OCI-LY1 (cell line): ENCODE measurements at regions not wholly inside any gene's neighbourhood (a gene's known extent, or its start where the extent isn't known, plus 50 kb on each side); places are given as distances from the start of the nearest gene placed in this dataset.

ENCODE experiments used
- H2AFZ ChIP-seq: fragments of 200-600 bp; sonication (generic), shearing (Covaris generic); 2 replicates; pipeline ENCODE4 v1.6.0; 2014; ENCODE audit warnings: antibody characterized with exemption, mild to moderate bottlenecking, low read length
- H3F3A ChIP-seq: fragments of 200-600 bp; sonication (generic), shearing (Covaris generic); 2 replicates; pipeline ENCODE4 v1.6.0; 2014; ENCODE audit warnings: mild to moderate bottlenecking, antibody characterized with exemption, low read length, moderate library complexity; ENCODE audit not compliant: insufficient read depth
- H3K27ac ChIP-seq: fragments of 200-600 bp; sonication (generic); 2 replicates; pipeline ENCODE4 v1.5.1; 2014; ENCODE audit warnings: low read length, mixed run types, mild to moderate bottlenecking, low read depth; ENCODE audit not compliant: poor library complexity, severe bottlenecking
- H3K27me3 ChIP-seq: fragments of 200-600 bp; sonication (generic); 2 replicates; pipeline ENCODE4 v1.6.0; 2014; ENCODE audit warnings: antibody characterized with exemption, mild to moderate bottlenecking, low read length, moderate library complexity; ENCODE audit not compliant: insufficient read depth
- H3K36me3 ChIP-seq: fragments of 200-600 bp; sonication (generic); 2 replicates; pipeline ENCODE4 v1.6.1; 2014; ENCODE audit warnings: mild to moderate bottlenecking, antibody characterized with exemption, low read length, moderate library complexity, mixed read lengths; ENCODE audit not compliant: insufficient read depth
- H3K4me1 ChIP-seq: fragments of 200-600 bp; sonication (generic); 2 replicates; pipeline ENCODE4 v1.5.1; 2014; ENCODE audit warnings: mild to moderate bottlenecking, low read length, moderate library complexity; ENCODE audit not compliant: insufficient read depth, severe bottlenecking
- H3K4me2 ChIP-seq: fragments of 200-600 bp; sonication (generic), shearing (Covaris generic); 2 replicates; pipeline ENCODE4 v1.6.1; 2014; ENCODE audit warnings: low read length
- H3K4me3 ChIP-seq: fragments of 200-600 bp; sonication (generic); 2 replicates; pipeline ENCODE4 v1.5.1; 2014; ENCODE audit warnings: low read length, low read depth, mild to moderate bottlenecking, mixed read lengths; ENCODE audit not compliant: poor library complexity, severe bottlenecking
- H3K79me2 ChIP-seq: fragments of 200-600 bp; shearing (Covaris generic); 2 replicates; pipeline ENCODE4 v1.6.1; 2016; ENCODE audit warnings: mixed run types, low read length, mixed read lengths; ENCODE audit not compliant: insufficient read depth
- H3K9ac ChIP-seq: fragments of 200-600 bp; sonication (generic), shearing (Covaris generic); 2 replicates; pipeline ENCODE4 v1.6.1; 2014; ENCODE audit warnings: mild to moderate bottlenecking, low read length, mixed read lengths
- H3K9me2 ChIP-seq: fragments of 200-600 bp; sonication (generic), shearing (Covaris generic); 2 replicates; pipeline ENCODE4 v1.6.1; 2014; ENCODE audit warnings: low read depth, mild to moderate bottlenecking, low read length, mixed read lengths
- H3K9me3 ChIP-seq: fragments of 200-600 bp; shearing (Covaris generic); 2 replicates; pipeline ENCODE4 v1.6.1; 2014; ENCODE audit warnings: low read length, mixed read lengths
- H4K20me1 ChIP-seq: fragments of 200-600 bp; sonication (generic), shearing (Covaris generic); 2 replicates; pipeline ENCODE4 v1.6.0; 2016; ENCODE audit warnings: mild to moderate bottlenecking, low read length; ENCODE audit not compliant: insufficient read depth
- CTCF ChIP-seq: fragments of 200-600 bp; sonication (generic), shearing (Covaris generic); IDR thresholded peaks from 2 replicates; pipeline ENCODE4 v1.5.1; 2017; ENCODE audit warnings: mild to moderate bottlenecking, antibody characterized with exemption, low read length, moderate library complexity, mixed read lengths
- EZH2 ChIP-seq: fragments of 200-600 bp; sonication (generic), shearing (Covaris generic); IDR thresholded peaks from 2 replicates; pipeline ENCODE4 v1.8.0; 2017; ENCODE audit warnings: borderline replicate concordance, mixed run types, mild to moderate bottlenecking, antibody characterized with exemption, low read length, moderate library complexity, mixed read lengths

GRCh38 chr19:5261156-5261890 lies 79.3 kb downstream of the PTPRS start:
- H4K20me1 ChIP-seq, result no peaks in the 10 kb centered on the region
- no peaks in the 10 kb centered on the region for H3K9me3 ChIP-seq
- TF ChIP-seq CTCF (no peak), EZH2 (no peak)
- H3K36me3 ChIP-seq, result no peaks in the 10 kb centered on the region
- no peak overlapping the region for H3K27ac ChIP-seq
- no peak overlapping the region for H2AFZ ChIP-seq
- H3K79me2 ChIP-seq, result no peaks in the 10 kb centered on the region
- H3K27me3 ChIP-seq, result 0 out of 2 replicates have a peak, but pooled peaks cover 5% of the 10 kb centered on the region
- no peak overlapping the region for H3K4me3 ChIP-seq
- H3K4me2 ChIP-seq, result no peak overlapping the region
- no peaks in the 10 kb centered on the region for H3K9me2 ChIP-seq
- no peaks in the 10 kb centered on the region for H3K4me1 ChIP-seq
- H3K9ac ChIP-seq, result no peak overlapping the region
- H3F3A ChIP-seq, result no peaks in the 10 kb centered on the region

DNA sequence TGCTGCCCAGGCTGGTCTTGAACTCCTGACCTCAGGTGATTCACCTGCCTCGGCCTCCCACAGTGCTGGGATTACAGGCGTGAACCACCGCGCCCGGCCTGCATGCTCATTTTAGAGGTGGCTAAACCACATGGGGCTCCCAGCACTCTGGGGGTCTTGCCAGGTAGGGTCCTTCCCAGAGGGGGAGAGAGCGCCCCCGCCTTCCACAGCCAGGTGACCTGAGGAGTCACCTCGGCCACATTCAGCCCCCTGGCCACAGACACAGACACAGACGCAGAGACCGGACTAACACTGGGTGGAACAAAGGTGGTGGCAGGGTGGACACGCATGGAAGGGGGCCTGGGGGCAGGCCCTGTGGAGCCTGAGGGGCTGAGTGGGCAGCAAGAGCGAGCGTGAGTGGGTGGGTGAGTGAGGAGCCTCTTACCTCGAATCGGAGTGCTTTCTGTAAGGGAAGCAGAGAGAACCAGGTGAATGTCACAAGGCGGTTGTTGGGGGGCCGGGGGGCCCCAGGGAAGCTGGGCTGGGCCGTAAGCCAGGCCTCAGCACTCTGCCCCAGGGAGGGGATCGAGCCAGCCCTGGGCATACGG lies 80.1 kb downstream of the PTPRS start:
- Histone ChIP-seq H3K36me3 (no peaks in the 10 kb centered on the region), H3K79me2 (no peaks in the 10 kb centered on the region), H3K9ac (no peak overlapping the region), H3F3A (no peaks in the 10 kb centered on the region), H3K9me2 (no peaks in the 10 kb centered on the region), H2AFZ (no peak overlapping the region), H3K4me3 (no peak overlapping the region), H4K20me1 (no peaks in the 10 kb centered on the region), H3K4me1 (no peaks in the 10 kb centered on the region), H3K4me2 (no peak overlapping the region), H3K27me3 (0 out of 2 replicates have a peak, but pooled peaks cover 5% of the 10 kb centered on the region), H3K27ac (no peak overlapping the region), H3K9me3 (no peaks in the 10 kb centered on the region)
- TF ChIP-seq EZH2 (no peak), CTCF (no peak)

DNA sequence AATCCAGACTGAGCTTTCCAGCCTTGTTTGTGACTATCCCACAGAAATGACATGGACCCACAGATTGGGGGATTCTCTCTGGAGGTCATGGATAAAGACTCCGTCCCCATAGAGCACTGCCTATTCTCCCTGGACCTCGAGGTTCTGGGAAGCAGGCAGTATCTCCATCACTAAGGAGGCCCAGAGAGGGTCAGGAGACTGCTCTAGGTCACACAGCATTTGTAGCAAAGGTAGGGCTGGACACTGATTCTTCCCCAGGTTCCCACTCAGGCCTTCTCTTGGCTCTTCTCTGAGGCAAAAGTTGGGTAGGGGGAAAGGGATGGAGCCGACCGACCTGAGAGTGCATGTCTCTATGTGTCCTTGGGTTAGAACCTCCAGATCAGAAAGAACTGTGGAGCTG lies 80.9 kb downstream of the PTPRS start:
- Histone ChIP-seq H3K9me2 (no peaks in the 10 kb centered on the region), H3K79me2 (no peaks in the 10 kb centered on the region), H2AFZ (no peak overlapping the region), H3K9ac (no peak overlapping the region), H3K27me3 (0 out of 2 replicates have a peak, but pooled peaks cover 5% of the 10 kb centered on the region), H3K9me3 (no peaks in the 10 kb centered on the region), H3K4me1 (no peaks in the 10 kb centered on the region), H3K27ac (no peak overlapping the region), H3K4me3 (no peak overlapping the region), H3K36me3 (no peaks in the 10 kb centered on the region), H3K4me2 (no peak overlapping the region), H3F3A (no peaks in the 10 kb centered on the region), H4K20me1 (no peaks in the 10 kb centered on the region)
- TF ChIP-seq CTCF (no peak), EZH2 (no peak)
